ENCODE measurements at regions not wholly inside any gene's neighbourhood (a gene's known extent, or its start where the extent isn't known, plus 50 kb on each side); places are given as distances from the start of the nearest gene placed in this dataset.

DNA sequence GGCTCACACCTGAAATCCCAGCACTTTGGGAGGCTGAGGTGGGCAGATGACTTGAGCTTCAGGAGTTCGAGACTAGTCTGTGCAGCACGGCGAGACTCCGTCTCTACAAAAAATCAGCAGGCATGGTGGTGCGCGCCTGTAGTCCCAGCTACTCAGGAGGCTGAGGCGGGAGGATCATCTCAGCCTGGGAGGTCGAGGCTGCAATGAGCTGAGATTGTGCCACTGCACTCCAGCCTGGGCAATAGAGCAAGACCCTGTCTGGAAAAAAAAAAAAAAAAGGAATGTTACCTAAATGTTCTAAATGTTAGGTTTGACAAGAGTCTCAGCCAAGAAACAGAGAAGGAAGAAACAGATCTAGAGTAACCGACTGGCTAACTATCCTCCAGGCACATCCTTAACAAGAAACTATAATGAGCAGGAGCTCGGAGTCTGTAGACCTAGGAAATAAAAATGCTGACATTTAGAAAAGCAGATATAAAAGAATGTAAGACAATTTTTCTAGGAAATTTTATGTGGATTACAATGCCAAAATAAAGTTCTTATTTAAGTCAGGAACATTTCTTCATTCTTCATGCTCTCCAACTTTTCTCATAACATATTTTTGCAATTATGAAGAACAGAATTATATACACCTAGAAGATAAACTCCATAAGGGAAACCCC, 166.6 kb upstream of the TBCA start:
- TF ChIP-seq, protein P1, sequence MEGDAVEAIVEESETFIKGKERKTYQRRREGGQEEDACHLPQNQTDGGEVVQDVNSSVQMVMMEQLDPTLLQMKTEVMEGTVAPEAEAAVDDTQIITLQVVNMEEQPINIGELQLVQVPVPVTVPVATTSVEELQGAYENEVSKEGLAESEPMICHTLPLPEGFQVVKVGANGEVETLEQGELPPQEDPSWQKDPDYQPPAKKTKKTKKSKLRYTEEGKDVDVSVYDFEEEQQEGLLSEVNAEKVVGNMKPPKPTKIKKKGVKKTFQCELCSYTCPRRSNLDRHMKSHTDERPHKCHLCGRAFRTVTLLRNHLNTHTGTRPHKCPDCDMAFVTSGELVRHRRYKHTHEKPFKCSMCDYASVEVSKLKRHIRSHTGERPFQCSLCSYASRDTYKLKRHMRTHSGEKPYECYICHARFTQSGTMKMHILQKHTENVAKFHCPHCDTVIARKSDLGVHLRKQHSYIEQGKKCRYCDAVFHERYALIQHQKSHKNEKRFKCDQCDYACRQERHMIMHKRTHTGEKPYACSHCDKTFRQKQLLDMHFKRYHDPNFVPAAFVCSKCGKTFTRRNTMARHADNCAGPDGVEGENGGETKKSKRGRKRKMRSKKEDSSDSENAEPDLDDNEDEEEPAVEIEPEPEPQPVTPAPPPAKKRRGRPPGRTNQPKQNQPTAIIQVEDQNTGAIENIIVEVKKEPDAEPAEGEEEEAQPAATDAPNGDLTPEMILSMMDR (conservative IDR thresholded peaks at IDR 0.05; ENCODE audit: low read depth, low read length): no peak
- TF ChIP-seq MAFK (IDR thresholded peaks at IDR 0.05; ENCODE audit: low read depth, low read length) (peak; percentile 36; the same call in 1 of the 2 replicates), POLR2A (IDR thresholded peaks at IDR 0.05; ENCODE audit: low read depth, low read length) (no peak), BHLHE40 (IDR thresholded peaks at IDR 0.05; ENCODE audit: low read depth, low read length) (no peak)

Measured in IMR-90 (cell line).